Astrocyte of the hippocampus (primary cell): ENCODE measurements at regions not wholly inside any gene's neighbourhood (a gene's known extent, or its start where the extent isn't known, plus 50 kb on each side); places are given as distances from the start of the nearest gene placed in this dataset.
"Not testable (repeated sequence)": the region's sequence is repeated elsewhere in the genome, so short reads cannot be mapped to it uniquely, and the experiment has no call there.

ENCODE experiments used
- DNase-seq: peaks from one replicate; pipeline ENCODE4 v3.0.0; 2011; ENCODE audit warnings: low read depth, low spot score

DNA sequence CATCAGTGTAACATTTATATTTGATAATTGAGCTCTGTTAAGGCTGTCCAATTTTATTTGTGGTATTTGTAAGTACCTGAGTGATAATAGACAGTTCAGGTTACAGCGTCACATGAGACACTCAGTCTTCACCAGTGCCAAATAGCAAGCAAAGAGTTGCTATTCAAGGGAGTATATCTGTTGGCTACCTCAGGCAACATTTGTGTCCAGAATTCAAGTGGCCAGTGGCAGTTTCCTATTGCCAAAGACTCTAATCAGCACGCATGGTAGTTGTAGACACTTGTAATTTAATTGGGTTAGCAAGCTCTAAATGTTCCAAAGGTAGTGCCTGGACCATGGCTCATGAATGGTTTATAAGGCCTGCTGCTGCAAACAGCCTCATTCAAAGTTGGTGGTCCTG, 1524.3 kb upstream of the B3GALT2 start:
- DNase-seq: no peak

DNA sequence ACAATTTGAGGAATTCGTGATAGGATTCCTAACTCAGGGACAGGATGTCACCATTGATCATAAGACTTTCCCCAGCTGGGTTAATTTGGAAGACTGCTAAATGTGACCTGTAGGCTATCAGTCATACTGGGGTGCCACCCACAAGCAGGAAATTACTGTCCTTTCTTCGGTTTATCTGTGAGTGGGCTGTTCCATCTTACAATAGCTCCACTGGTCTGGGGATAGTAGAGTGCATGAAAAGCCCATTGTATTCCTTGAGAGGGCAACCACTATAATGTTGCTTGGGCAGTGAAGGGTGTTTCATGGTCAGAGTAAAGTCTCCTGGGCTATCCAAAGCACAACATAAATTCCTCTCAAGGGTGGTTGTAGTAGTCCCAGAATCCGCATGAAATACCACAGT, 1523.0 kb upstream of the B3GALT2 start:
- no peak for DNase-seq

DNA sequence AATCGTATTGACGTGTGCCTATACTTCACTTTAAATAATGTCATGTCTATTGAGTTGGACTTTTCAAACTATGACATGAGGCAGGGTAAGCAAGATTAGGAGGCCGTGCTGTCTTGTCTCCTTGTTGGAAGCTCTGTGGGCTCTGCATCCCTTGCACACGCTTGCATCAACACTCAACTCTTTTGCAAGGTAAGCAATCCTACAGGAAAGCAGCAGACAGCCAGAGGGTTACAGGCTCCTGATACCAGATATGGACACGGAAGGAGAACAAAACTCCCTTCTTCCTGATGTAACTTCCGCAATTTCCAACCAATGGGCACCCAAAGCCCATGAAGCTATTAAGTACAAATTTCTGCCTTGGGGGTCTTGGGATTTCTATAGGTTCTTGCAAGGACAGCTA, 1520.7 kb upstream of the B3GALT2 start:
- DNase-seq: no peak

DNA sequence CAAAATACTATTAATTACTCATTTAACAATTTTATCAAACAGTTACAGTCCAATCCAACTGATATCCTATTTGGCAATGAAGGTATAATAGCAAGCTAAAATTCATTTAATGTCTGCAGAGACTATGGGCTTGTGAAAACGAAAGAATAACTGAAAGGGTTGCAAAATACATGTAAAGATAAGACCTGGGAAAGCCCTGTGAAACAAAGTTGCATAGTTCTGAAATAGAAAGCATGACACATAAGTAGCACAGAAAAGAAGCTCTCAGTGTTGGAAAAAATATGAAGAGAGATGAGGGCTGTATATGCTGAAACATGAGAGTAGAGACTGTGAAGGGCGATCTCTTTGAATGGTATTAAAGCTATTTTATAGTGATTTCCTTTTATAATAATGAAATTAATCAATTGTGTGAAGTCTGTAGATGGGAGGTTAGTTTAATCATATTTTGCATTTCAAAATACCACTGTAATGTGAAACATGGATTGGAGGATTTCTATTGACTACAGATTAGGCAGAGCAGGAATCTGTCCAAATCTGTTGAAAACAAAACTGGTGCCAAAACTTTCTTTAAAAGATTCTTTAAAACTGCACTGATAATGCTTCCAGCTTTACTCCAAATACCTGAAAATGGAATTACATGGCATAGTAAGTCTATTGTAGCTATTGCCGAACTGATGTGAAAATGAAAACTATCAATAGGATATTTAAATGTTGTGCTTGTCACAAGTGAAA, 1518.9 kb upstream of the B3GALT2 start:
- no peak for DNase-seq

DNA sequence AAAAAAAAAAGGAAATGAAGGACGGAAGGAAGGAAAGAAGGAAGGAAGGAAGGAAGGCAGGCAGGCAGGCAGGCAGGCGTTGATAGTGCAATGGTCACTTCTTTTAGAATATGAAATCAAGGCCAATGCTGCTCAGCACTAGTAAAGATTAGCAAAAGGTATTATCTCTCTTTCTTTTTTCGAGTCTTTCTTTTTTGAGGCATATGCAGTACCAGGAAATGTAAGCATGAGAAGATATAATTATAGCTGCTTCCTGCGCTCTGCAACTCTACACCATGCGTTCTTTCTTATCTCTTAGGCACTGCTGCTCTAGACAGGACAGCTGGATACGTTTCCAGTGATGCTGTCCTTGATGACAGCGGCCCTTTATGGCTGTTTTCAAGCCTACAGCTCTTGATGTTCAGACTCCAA, 1512.5 kb upstream of the B3GALT2 start:
- DNase-seq: no peak

DNA sequence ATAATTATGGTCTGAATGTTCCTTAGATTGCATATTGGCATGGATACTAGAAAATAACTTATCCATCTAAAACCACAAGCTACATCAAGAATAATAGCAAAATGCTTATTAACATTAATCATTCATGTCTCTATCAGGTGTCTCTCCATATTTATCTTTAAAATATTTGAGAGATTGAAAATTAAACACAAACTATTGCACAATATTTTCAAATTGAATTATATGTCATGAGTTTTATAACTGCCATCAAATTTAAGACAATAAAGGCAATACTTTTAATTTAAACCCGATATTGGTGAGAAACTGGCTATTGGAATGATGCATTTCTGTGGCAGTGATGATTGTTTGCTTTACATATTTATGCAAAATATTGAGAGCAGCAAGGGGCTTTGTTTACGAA, 1506.8 kb upstream of the B3GALT2 start:
- no peak for DNase-seq

DNA sequence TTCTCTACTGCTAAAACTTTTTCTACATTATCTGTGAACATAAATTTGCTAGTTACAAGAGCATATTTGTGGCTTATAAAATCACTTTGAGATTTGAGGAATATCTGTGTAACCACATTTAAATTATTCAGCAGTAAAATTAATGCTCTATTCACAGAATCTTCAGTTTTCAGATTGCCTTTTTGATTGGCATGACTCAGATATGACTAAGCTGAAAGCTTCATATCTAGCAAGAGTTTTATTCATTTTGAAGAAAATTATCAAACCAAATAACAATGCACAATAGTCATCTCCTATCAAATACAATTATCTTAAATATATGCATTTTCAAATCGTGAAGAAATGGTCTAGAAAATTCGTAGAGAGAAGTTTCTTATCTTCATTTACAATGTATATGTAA, 1498.2 kb upstream of the B3GALT2 start:
- no peak for DNase-seq

DNA sequence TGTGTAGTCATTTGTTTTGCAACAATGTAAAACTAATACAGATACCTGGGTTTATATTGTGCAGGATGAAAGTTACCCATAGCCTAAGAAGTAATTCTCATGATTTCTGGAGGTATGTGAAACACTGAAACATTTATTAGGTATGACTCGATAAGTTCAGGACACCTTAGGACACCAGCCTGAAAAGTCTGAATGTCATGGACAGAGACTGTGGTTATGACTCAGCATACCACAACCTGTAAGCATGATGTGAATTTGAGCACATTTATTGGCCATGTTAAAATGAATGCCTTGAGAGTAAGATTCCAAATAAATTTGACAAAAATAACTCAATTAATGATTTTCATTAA, 1471.7 kb upstream of the B3GALT2 start:
- DNase-seq: peak; percentile 81

DNA sequence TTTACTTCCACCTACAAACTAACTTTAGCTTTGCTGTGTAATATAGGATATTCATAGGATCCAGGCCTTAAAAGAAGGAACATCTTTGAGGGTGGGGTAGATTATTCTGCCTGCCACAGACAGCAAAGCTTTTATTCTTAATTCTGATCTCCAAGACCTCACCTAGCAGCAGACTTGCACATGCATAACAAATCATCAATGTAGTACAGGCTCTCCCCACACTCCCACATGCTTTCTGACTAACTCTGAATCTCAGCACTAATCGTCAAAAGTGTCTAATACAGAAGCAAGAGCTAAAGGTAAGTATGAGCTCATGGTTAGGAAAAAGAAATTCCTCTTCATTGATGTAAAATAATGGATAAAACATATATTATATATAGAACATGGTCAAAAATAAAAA, 1468.5 kb upstream of the B3GALT2 start:
- DNase-seq: no peak

DNA sequence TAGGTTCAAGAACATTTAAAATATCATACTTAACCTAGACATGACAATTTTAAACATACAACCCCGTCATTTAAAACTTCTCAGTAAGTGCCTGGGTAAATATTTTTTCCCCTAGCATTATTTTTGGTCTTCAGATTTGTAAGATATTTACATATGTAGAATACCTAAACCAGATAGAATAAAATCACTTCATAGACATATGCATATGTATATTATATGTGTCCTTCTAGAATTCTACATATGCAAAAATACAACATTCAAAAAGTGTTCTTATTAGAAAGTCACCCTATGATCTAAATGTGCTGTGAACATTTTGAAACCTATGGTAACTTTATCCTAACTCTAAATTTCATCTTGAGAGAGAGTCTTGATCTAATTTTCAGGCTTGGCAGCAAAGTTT, 1467.0 kb upstream of the B3GALT2 start:
- DNase-seq: no peak

DNA sequence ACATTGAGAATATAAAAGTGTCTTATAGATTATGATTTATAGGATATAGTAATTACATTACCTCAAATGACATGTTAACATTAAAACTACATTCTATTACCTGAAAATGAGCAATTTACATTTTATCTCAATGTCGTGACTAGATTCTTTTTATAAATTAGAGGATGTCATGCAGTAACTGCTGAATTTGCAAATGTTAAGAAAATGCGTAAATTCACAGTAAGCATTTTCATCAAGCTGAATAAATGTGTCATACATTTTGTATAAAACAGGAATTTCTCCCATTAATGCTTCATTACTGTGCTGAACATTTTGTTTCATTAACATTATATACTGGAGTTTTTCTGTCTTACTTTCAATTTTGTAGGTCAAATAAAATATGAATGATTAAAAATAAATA, 1460.7 kb upstream of the B3GALT2 start:
- DNase-seq: no peak

DNA sequence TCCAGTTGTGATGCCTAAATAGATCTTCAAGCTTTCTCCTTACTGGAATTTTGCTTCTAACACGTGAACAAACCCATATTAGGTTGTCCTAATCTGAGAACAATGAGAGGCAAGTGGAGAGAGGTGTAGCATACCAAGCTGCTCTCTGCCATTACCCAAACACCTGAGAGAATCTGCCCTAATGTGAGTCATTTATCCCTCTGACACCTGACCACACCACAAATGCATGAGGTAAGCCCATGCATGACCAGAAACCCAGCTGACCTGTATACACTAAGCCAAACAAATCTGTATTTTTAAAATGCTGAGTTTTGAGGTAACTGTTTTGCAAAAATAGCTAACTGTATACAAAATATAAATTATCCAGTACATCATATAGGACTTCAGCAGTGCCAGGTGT, 1458.1 kb upstream of the B3GALT2 start:
- no peak for DNase-seq

DNA sequence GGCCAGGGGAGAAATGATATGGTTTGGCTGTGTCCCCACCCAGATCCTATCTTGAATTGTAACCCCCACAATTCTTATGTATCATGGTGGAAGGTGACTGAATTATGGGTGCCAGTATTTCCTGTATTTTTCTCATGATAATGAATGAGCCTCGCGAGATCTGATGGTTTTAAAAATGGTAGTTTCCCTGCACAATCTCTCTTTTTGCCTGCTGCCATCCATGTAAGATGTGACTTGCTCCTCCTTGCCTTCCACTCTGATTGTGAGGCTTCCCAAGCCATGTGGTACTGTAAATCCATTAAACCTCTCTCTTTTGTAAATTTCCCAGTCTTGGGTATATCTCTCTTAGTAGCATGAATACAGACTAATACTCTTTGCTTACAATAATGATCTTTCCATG, 1453.9 kb upstream of the B3GALT2 start:
- DNase-seq: no peak

DNA sequence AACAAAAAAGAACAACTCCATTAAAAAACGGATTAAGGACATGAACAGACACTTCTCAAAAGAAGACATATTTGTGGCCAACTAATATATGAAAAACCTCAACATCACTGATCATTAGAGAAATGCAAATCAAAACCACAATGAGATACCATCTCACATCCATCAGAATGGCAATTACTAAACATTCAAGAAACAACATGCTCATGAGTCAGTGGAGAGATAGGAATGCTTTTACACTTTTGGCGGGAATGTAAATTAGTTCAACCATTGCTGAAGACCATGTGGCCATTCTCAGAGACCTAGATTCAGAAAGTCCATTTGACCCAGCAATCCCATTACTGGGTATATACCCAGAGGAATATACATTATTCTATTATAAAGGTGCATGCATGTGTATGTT, 1442.6 kb upstream of the B3GALT2 start:
- DNase-seq: peak; percentile 32

DNA sequence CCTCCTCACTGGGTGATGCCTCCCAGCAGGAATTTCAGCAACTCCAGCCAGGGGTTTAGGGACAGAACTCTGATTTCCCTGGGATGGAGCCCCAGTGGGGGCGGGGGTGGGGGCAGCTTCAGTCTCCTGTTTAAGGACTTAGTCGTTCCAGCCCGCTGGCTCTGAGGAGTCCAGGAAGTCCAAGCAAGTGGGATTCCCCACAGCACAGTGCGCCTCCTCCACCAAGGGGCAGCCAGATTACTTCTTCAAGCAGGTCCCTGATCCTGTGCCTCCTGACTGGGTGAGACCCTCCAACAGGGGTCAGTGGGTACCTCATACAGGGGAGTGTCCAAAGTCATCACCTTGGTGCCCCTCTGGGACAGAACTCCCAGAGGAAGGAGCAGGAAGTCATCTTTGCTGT, 1438.4 kb upstream of the B3GALT2 start:
- DNase-seq: no peak

DNA sequence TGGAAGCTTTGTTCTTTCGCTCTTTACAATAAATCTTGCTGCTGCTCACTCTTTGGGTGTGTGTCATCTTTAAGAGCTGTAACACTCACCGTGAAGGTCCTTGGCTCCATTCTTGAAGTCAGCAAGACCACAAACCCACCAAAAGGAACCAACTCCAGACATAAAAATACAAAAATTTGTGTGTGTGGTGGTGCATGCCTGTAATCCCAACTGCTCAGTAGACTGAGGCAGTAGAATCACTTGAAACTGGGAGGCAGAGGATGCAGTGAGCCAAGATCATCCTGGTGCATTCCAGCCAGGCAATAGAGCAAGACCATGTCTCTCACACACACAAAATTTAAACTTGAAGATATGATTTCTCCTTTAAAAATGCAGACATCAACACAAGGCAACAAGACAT, 1431.7 kb upstream of the B3GALT2 start:
- no peak for DNase-seq

DNA sequence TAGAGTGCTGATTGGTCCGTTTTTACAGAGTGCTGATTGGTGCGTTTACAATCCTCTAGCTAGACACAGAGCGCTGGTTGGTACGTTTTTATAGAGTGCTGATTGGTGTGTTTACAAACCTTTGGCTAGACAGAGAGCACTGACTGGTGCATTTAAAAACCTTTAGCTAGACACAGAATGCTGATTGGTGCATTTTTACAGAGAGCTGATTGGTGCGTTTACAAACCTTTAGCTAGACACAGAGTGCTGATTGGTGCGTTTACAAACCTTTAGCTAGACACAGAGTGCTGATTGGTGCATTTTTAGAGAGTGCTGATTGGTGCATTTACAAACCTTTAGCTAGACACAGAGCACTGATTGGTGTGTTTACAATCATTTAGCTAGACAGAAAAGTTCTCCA, 1430.9 kb upstream of the B3GALT2 start:
- DNase-seq: not testable (repeated sequence)

DNA sequence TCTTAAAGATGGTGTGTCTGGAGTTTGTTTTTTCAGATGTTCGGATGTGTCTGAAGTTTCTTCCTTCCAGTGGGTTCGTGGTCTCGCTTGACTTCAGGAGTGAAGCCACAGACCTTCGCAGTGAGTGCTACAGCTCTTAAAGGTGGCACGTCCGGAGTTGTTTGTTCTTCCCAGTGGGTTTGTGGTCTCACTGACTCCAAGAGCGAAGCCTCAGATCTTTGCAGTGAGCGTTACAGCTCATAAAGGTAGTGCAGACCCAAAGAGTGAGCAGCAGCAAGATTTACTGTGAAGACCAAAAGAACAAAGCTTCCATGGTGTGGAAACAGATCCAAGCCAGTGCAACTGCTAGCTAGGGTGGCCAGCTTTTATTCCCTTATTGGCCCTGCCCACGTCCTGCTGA, 1430.4 kb upstream of the B3GALT2 start:
- DNase-seq: no peak

DNA sequence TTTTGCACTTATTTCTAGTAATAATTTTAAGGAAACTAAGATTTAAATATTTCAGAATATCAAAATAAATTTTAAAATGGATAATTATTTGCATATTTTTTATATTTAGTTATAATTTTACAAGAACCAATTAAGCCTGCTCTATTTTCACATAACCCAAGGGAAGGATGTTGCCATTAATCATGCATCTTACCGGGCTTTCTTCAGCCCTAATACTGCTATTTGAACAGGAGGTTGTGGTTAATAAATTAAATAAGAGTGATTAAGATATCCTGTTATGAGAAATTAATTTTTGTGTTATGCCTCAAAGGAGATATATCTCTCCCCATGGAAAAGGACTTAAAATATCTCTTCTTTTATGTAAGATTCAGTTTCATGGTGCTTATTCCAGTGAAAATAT, 1415.8 kb upstream of the B3GALT2 start:
- DNase-seq: no peak

DNA sequence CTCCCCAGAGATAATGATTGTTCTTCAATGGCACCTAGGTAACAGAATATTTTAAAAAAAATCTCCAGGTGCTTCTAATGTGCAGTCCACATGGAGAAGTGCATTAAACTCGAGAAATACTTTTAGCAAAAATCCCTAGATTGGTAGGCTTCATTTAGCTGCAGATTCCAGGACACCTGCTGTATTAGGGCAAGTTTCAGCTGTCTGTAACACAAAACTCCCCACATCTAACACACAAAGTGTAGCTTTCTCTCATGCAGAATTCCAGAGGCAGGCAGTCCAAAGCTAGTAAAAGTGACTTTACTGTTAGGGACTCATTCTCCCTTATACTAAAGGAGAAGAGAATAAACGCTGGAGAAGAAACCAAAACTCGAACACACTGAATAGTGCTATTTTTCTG, 1414.3 kb upstream of the B3GALT2 start:
- DNase-seq: no peak

DNA sequence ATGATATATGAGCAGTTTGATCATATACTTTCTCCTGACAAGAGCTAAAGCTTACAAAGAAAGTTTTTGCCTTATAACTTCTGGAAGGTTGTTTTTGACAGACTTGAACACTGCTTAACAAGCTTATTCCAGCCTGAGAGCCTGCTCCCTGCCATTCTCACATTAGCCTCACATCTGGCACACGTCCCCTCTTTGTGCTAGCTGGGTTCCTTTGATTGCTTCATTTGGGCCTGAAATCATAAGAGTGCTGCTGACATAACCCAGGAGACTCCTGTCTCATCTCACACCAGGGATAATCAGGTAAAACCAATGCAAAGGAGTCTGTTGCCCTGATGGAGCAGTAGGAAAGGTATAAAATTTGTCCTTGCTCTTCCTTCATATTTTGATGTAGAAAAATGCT, 1411.7 kb upstream of the B3GALT2 start:
- DNase-seq: no peak

DNA sequence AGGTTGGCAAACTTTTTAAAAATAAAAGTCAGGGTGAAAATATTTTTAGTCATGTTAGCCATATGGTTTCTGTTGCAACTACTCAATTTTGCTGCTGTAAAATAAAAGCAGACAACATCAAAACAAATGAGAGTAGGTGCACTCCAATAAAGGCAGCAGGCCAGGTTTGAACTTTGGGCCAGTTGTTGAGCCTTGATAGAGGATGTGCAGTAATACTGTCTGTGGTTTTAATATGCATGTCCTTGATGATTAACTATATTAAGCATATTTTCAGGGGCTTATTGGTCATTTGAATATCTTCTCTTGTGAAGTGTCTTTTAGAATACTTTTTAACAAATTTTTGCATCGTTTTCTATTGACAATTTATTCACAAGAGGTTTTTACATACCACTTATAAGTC, 1399.9 kb upstream of the B3GALT2 start:
- no peak for DNase-seq

DNA sequence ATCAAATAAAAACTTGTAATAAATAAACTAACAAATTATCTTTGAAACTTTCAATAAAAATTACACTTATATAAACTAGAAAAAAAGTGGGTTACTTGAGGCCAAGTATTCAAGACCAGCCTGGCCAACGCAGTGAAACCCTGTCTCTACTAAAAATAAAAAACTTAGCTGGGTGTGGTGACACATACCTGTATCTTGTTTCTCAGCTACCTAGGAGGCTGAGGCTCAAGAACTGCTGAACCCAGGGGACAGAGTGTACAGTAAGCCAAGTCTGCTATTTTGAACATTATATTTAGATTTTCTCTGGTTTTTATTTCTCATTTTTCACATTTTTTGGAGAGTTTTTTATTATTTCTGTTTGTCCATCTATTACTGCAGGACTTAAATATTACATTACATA, 1397.6 kb upstream of the B3GALT2 start:
- no peak for DNase-seq

DNA sequence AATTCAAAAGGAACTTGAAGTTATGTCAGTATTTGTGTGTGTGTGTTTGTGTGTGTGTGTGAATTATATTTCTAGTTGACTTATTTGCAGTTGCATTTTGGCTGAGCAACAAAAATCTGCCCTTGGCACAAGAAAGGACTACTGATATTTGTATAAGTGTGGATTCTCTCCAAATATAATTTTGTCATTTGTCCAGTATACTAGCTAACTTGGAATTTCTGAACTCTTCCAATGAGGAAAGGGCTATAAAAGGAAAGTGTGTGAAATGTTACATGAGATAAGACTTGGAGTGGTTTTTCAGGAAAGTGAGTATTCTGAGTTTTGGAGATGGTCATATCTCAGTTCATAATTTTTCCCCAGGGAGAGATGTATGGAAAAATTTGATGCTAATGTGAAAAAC, 1384.1 kb upstream of the B3GALT2 start:
- peak; percentile 14 for DNase-seq
